ENCODE measurements at regions not wholly inside any gene's neighbourhood (a gene's known extent, or its start where the extent isn't known, plus 50 kb on each side); places are given as distances from the start of the nearest gene placed in this dataset.

- no peak for TF ChIP-seq TSHZ1 (tag by site-specific recombination; IDR thresholded peaks at IDR 0.05; ENCODE audit: borderline replicate concordance)
Measured at GRCh38 chr17:15885770-15886169, 59.2 kb upstream of the ADORA2B start (continued).

- Histone ChIP-seq H3K36me3 (ENCODE audit: control insufficient read depth in 2 of 2, insufficient read depth in 1 of 2, low read length in 2 of 2) (no peaks in the 10 kb centered on the region), H3K4me3 (ENCODE audit: low read depth, low read length) (no peak overlapping the region), H3K27ac (ENCODE audit: extremely low read depth, low read depth, low read length) (no peak overlapping the region), H3K4me1 (ENCODE audit: control insufficient read depth, insufficient read depth, low read length) (no peaks in the 10 kb centered on the region), H3K9me3 (ENCODE audit: control insufficient read depth, insufficient read depth, low read depth, low read length) (no peaks in the 10 kb centered on the region)
- TF ChIP-seq ZNF274 (IDR thresholded peaks at IDR 0.05; ENCODE audit: low read length) (no peak), ZNF274 (tag by site-specific recombination; IDR thresholded peaks at IDR 0.05; ENCODE audit: borderline replicate concordance) (no peak), ZNF664 (tag by site-specific recombination; IDR thresholded peaks at IDR 0.05) (no peak), ZNF76 (tag by site-specific recombination; IDR thresholded peaks at IDR 0.05; ENCODE audit: borderline replicate concordance, low read depth) (no peak), ZNF792 (tag by site-specific recombination; IDR thresholded peaks at IDR 0.05) (no peak), IKZF3 (tag by site-specific recombination; IDR thresholded peaks at IDR 0.05) (no peak), RBAK (tag by site-specific recombination; IDR thresholded peaks at IDR 0.05) (no peak), ZNF18 (tag by site-specific recombination; IDR thresholded peaks at IDR 0.05) (no peak)
- POLR2A ChIA-PET, result no interaction called here
- CTCF ChIA-PET, result interaction anchor here (0.7 kb wide), 1 partner anchor 22 kb away, joined by 5 read pairs; no protein-coding TSS in a partner anchor
Measured at GRCh38 chr17:15886221-15886620, 58.7 kb upstream of the ADORA2B start.

GRCh38 chr17:15886804-15887203 is 58.1 kb upstream of the ADORA2B start:
- no peak overlapping the region for H3K4me3 ChIP-seq (ENCODE audit: low read depth, low read length)
- no peaks in the 10 kb centered on the region for H3K9me3 ChIP-seq (ENCODE audit: control insufficient read depth, insufficient read depth, low read depth, low read length)
- no peaks in the 10 kb centered on the region for H3K36me3 ChIP-seq (ENCODE audit: control insufficient read depth in 2 of 2, insufficient read depth in 1 of 2, low read length in 2 of 2)
- POLR2A ChIA-PET, result no interaction called here
- CTCF ChIA-PET, result no interaction called here
- H3K4me1 ChIP-seq (ENCODE audit: control insufficient read depth, insufficient read depth, low read length), result no peaks in the 10 kb centered on the region
- H3K27ac ChIP-seq (ENCODE audit: extremely low read depth, low read depth, low read length), result no peak overlapping the region
- no peak for TF ChIP-seq ZNF600 (tag by site-specific recombination; IDR thresholded peaks at IDR 0.05)
- no peak for TF ChIP-seq PATZ1 (tag by site-specific recombination; IDR thresholded peaks at IDR 0.05)
- TF ChIP-seq ZNF660 (tag by site-specific recombination; IDR thresholded peaks at IDR 0.05), result no peak
- no peak for TF ChIP-seq ZNF221 (tag by site-specific recombination; IDR thresholded peaks at IDR 0.05; ENCODE audit: borderline replicate concordance)
- no peak for TF ChIP-seq ZNF132 (tag by site-specific recombination; IDR thresholded peaks at IDR 0.05; ENCODE audit: borderline replicate concordance)
- TF ChIP-seq SP2 (tag by site-specific recombination; IDR thresholded peaks at IDR 0.05), result no peak
- no peak for TF ChIP-seq REPIN1 (tag by site-specific recombination; IDR thresholded peaks at IDR 0.05; ENCODE audit: low read depth)
- TF ChIP-seq SETDB1 (IDR thresholded peaks at IDR 0.05; ENCODE audit: insufficient read length, low read length), result no peak
- TF ChIP-seq HOXC10 (CRISPR knock-in tag; IDR thresholded peaks at IDR 0.05), result no peak
- TF ChIP-seq ZNF341 (tag by site-specific recombination; IDR thresholded peaks at IDR 0.05; ENCODE audit: low read depth), result no peak
- TF ChIP-seq ZNF510 (tag by site-specific recombination; IDR thresholded peaks at IDR 0.05; ENCODE audit: insufficient replicate concordance), result no peak
- no peak for TF ChIP-seq ZNF610 (tag by site-specific recombination; IDR thresholded peaks at IDR 0.05; ENCODE audit: borderline replicate concordance)
- TF ChIP-seq SCRT1 (tag by site-specific recombination; IDR thresholded peaks at IDR 0.05; ENCODE audit: borderline replicate concordance), result no peak
- TF ChIP-seq ZNF133 (tag by site-specific recombination; IDR thresholded peaks at IDR 0.05), result no peak
- no peak for TF ChIP-seq ZNF449 (tag by site-specific recombination; IDR thresholded peaks at IDR 0.05)
- no peak for TF ChIP-seq ZSCAN4 (tag by site-specific recombination; IDR thresholded peaks at IDR 0.05)

Data from HEK293 (cell line).